MM.1S (cell line): ENCODE measurements at regions not wholly inside any gene's neighbourhood (a gene's known extent, or its start where the extent isn't known, plus 50 kb on each side); places are given as distances from the start of the nearest gene placed in this dataset.

Experiments used
- CTCF ChIP-seq: fragments of 300-600 bp; sonication (generic); IDR thresholded peaks from 2 replicates; pipeline ENCODE4 v1.5.1; 2016; ENCODE audit warnings: antibody characterized with exemption, low read length, mixed read lengths
- EZH2 ChIP-seq: fragments of 300-600 bp; sonication (generic); optimal IDR thresholded peaks from 2 replicates; pipeline ENCODE3; 2017; ENCODE audit warnings: low read depth, mild to moderate bottlenecking, antibody characterized with exemption, low read length, mixed read lengths

GRCh38 chr9:6078382-6079105 lies 63.1 kb upstream of the RANBP6 start:
- TF ChIP-seq EZH2 (no peak), CTCF (no peak)
